ENCODE measurements at regions not wholly inside any gene's neighbourhood (a gene's known extent, or its start where the extent isn't known, plus 50 kb on each side); places are given as distances from the start of the nearest gene placed in this dataset.

GRCh38 chr17:77709594-77709993, 248.9 kb upstream of the TNRC6C start:
- Histone ChIP-seq H3K9me2 (replicated peaks; ENCODE audit: control insufficient read depth, low read length) (no peaks in the 10 kb centered on the region), H3K4me1 (ENCODE audit: control insufficient read depth, low read length) (no peaks in the 10 kb centered on the region), H3K79me2 (ENCODE audit: control insufficient read depth, low read length) (no peaks in the 10 kb centered on the region), H3F3A (ENCODE audit: control insufficient read depth, insufficient read depth) (no peaks in the 10 kb centered on the region), H3K27me3 (ENCODE audit: control insufficient read depth, low read length) (peaks cover 39% of the 10 kb centered on the region), H3K27ac (ENCODE audit: low read depth, low read length) (no peak overlapping the region), H4K20me1 (ENCODE audit: control insufficient read depth, insufficient read depth, low read depth, low read length) (no peaks in the 10 kb centered on the region), H3K4me3 (ENCODE audit: low read length) (no peak overlapping the region), H3K9me3 (ENCODE audit: control insufficient read depth, insufficient read depth, low read length) (no peaks in the 10 kb centered on the region), H3K36me3 (ENCODE audit: control insufficient read depth, low read length) (no peaks in the 10 kb centered on the region), H3K4me2 (ENCODE audit: low read length) (no peak overlapping the region)
- TF ChIP-seq EZH2phosphoT487 (IDR thresholded peaks at IDR 0.05; ENCODE audit: borderline replicate concordance, low read length) = no peak
- TF ChIP-seq CTCF (IDR thresholded peaks at IDR 0.05; ENCODE audit: low read depth, low read length, poor library complexity, severe bottlenecking) = no peak

DNA sequence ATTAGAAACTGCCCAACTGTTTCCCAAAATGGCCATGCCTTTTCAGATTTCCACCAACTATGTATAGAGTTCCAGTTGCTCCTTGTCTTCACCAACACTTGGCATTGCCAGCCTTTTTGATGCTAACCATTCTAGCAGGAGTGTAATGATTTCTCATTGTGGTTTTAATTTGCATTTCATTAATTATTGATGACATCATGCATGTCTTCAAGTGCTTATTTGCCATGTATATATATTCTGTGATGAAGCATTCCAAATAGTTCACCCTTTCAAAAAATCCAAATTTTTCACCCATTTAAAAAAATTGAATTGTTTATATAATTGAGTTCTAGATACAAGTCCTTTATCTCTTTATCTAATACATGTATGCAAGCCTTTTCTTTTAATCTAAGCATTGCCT, 245.9 kb upstream of the TNRC6C start:
- Histone ChIP-seq H4K20me1 (ENCODE audit: control insufficient read depth, insufficient read depth, low read depth, low read length) (no peaks in the 10 kb centered on the region), H3K4me1 (ENCODE audit: control insufficient read depth, low read length) (no peaks in the 10 kb centered on the region), H3K9me2 (replicated peaks; ENCODE audit: control insufficient read depth, low read length) (no peaks in the 10 kb centered on the region), H3K4me3 (ENCODE audit: low read length) (no peak overlapping the region), H3K27ac (ENCODE audit: low read depth, low read length) (no peak overlapping the region), H3K27me3 (ENCODE audit: control insufficient read depth, low read length) (peaks cover 30% of the 10 kb centered on the region), H3K9me3 (ENCODE audit: control insufficient read depth, insufficient read depth, low read length) (no peaks in the 10 kb centered on the region), H3F3A (ENCODE audit: control insufficient read depth, insufficient read depth) (no peaks in the 10 kb centered on the region), H3K4me2 (ENCODE audit: low read length) (no peak overlapping the region), H3K36me3 (ENCODE audit: control insufficient read depth, low read length) (no peaks in the 10 kb centered on the region), H3K79me2 (ENCODE audit: control insufficient read depth, low read length) (no peaks in the 10 kb centered on the region)
- TF ChIP-seq EZH2phosphoT487 (IDR thresholded peaks at IDR 0.05; ENCODE audit: borderline replicate concordance, low read length) (no peak), CTCF (IDR thresholded peaks at IDR 0.05; ENCODE audit: low read depth, low read length, poor library complexity, severe bottlenecking) (no peak)

GRCh38 chr17:77716289-77716926, 242.1 kb upstream of the TNRC6C start:
- Histone ChIP-seq H3K4me3 (ENCODE audit: low read length) (no peak overlapping the region), H3K4me2 (ENCODE audit: low read length) (no peak overlapping the region), H3F3A (ENCODE audit: control insufficient read depth, insufficient read depth) (no peaks in the 10 kb centered on the region), H3K36me3 (ENCODE audit: control insufficient read depth, low read length) (no peaks in the 10 kb centered on the region), H4K20me1 (ENCODE audit: control insufficient read depth, insufficient read depth, low read depth, low read length) (no peaks in the 10 kb centered on the region), H3K9me2 (replicated peaks; ENCODE audit: control insufficient read depth, low read length) (no peaks in the 10 kb centered on the region), H3K79me2 (ENCODE audit: control insufficient read depth, low read length) (no peaks in the 10 kb centered on the region), H3K27ac (ENCODE audit: low read depth, low read length) (no peak overlapping the region), H3K4me1 (ENCODE audit: control insufficient read depth, low read length) (no peaks in the 10 kb centered on the region), H3K27me3 (ENCODE audit: control insufficient read depth, low read length) (peaks cover 13% of the 10 kb centered on the region), H3K9me3 (ENCODE audit: control insufficient read depth, insufficient read depth, low read length) (peaks cover 4% of the 10 kb centered on the region; the same call in 1 of the 2 replicates)
- TF ChIP-seq CTCF (IDR thresholded peaks at IDR 0.05; ENCODE audit: low read depth, low read length, poor library complexity, severe bottlenecking) (no peak), EZH2phosphoT487 (IDR thresholded peaks at IDR 0.05; ENCODE audit: borderline replicate concordance, low read length) (no peak)
